Ishikawa (cell line): ENCODE measurements at regions not wholly inside any gene's neighbourhood (a gene's known extent, or its start where the extent isn't known, plus 50 kb on each side); places are given as distances from the start of the nearest gene placed in this dataset.

Experiments used
- CEBPB ChIP-seq: IDR thresholded peaks from 2 replicates; pipeline ENCODE4 v1.6.1; 2012
- CREB1 ChIP-seq: IDR thresholded peaks from 2 replicates; pipeline ENCODE4 v1.6.1; 2012; ENCODE audit warnings: low read depth
- EGR1 ChIP-seq: IDR thresholded peaks from 2 replicates; pipeline ENCODE4 v1.6.1; 2012
- EP300 ChIP-seq: IDR thresholded peaks from 2 replicates; pipeline ENCODE4 v1.6.1; 2012; ENCODE audit warnings: borderline replicate concordance
- FOXM1 ChIP-seq: IDR thresholded peaks from 2 replicates; pipeline ENCODE4 v1.6.1; 2012; ENCODE audit warnings: low read depth, borderline replicate concordance
- NFIC ChIP-seq: IDR thresholded peaks from 2 replicates; pipeline ENCODE4 v1.6.1; 2012
- RAD21 ChIP-seq: IDR thresholded peaks from 2 replicates; pipeline ENCODE4 v1.6.1; 2012; ENCODE audit warnings: low read depth
- TAF1 ChIP-seq: IDR thresholded peaks from 2 replicates; pipeline ENCODE4 v1.6.1; 2012; ENCODE audit warnings: low read depth, mild to moderate bottlenecking
- TCF12 ChIP-seq: IDR thresholded peaks from 2 replicates; pipeline ENCODE4 v1.6.1; 2012; ENCODE audit warnings: low read depth
- TEAD4 ChIP-seq: IDR thresholded peaks from 2 replicates; pipeline ENCODE4 v1.6.1; 2012
- USF1 ChIP-seq: IDR thresholded peaks from 2 replicates; pipeline ENCODE4 v1.6.1; 2012
- YY1 ChIP-seq: IDR thresholded peaks from 2 replicates; pipeline ENCODE4 v1.6.1; 2012; ENCODE audit warnings: low read depth
- ZBTB7A ChIP-seq: IDR thresholded peaks from 2 replicates; pipeline ENCODE4 v1.6.1; 2012; ENCODE audit warnings: low read depth
- TF ChIP-seq, protein P1 (sequence below): IDR thresholded peaks from 2 replicates; pipeline ENCODE4 v1.6.1; 2012
- TF ChIP-seq, protein P2 (sequence below): IDR thresholded peaks from 2 replicates; pipeline ENCODE4 v1.6.1; 2012; ENCODE audit warnings: low read depth, mild to moderate bottlenecking

GRCh38 chr19:8893419-8893818 lies 61.2 kb downstream of the MBD3L1 start:
- no peak for TF ChIP-seq YY1
- TF ChIP-seq CEBPB = no peak
- TF ChIP-seq TEAD4 = no peak
- TF ChIP-seq NFIC = no peak
- TF ChIP-seq, protein P1, sequence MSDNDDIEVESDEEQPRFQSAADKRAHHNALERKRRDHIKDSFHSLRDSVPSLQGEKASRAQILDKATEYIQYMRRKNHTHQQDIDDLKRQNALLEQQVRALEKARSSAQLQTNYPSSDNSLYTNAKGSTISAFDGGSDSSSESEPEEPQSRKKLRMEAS = no peak
- TF ChIP-seq EGR1 = no peak

DNA sequence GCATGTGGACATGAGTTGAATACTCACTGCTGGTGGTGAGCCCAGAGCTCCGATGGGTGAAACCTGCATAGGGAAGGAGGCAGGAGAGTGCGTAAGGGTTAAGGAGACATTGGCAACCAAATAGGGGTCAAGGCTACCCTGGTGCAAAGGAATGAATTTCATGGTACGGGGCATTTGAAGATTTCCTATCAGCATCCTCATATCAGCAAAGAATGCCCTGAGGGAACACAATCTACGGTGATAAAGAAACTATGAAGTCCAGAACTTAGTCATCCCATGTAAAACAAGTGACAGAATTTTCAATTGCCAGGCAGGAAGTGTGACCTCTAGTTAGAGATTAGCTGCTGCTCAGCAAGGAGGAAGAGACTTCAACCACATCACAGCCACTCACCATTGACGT lies 64.9 kb downstream of the MBD3L1 start:
- TF ChIP-seq TCF12 (no peak), TEAD4 (no peak), YY1 (no peak), RAD21 (no peak), FOXM1 (no peak), EP300 (no peak), TAF1 (no peak), CEBPB (no peak)

DNA sequence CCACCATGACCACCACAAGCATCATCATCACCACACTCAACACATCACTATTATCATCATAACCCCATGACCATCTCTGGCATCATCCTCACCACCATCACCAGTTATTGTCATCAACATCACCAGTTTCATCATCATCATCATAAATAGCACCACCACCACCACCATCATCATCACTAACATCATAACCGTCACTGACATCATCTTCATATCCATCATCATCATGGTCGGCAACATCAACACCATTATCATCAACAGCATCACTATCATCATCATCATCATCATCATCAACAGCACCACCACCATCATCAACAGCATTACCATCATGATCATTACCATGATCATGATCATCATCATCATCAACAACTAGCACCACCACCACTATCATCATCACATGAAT lies 67.2 kb downstream of the MBD3L1 start:
- TF ChIP-seq RAD21 (no peak), TCF12 (no peak), CEBPB (no peak), FOXM1 (no peak), ZBTB7A (no peak), YY1 (no peak)
- TF ChIP-seq, protein P1 = no peak

DNA sequence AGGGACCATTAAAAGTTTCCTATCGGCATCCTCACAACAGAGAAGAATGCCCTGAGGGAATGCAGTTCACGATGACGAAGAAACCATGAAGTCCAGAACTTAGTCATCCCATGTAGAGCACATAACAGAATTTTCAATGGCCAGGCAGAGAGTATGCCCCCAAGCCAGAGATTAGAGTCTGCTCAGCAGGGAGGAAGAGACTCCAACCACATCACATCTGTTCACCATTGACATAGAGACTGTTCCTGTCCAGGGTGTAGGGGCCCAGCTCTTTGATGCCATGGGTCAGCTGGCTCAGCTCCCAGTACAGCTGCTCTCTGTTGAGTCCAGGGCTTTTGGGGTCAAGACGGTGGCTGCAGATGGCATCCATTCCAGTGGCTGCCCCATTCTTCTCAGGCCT lies 68.2 kb downstream of the MBD3L1 start:
- TF ChIP-seq USF1 (no peak), TEAD4 (no peak), TCF12 (no peak)

GRCh38 chr19:8902520-8902919 lies 70.3 kb downstream of the MBD3L1 start:
- TF ChIP-seq, protein P1 = no peak
- TF ChIP-seq YY1 = no peak
- TF ChIP-seq, protein P2, sequence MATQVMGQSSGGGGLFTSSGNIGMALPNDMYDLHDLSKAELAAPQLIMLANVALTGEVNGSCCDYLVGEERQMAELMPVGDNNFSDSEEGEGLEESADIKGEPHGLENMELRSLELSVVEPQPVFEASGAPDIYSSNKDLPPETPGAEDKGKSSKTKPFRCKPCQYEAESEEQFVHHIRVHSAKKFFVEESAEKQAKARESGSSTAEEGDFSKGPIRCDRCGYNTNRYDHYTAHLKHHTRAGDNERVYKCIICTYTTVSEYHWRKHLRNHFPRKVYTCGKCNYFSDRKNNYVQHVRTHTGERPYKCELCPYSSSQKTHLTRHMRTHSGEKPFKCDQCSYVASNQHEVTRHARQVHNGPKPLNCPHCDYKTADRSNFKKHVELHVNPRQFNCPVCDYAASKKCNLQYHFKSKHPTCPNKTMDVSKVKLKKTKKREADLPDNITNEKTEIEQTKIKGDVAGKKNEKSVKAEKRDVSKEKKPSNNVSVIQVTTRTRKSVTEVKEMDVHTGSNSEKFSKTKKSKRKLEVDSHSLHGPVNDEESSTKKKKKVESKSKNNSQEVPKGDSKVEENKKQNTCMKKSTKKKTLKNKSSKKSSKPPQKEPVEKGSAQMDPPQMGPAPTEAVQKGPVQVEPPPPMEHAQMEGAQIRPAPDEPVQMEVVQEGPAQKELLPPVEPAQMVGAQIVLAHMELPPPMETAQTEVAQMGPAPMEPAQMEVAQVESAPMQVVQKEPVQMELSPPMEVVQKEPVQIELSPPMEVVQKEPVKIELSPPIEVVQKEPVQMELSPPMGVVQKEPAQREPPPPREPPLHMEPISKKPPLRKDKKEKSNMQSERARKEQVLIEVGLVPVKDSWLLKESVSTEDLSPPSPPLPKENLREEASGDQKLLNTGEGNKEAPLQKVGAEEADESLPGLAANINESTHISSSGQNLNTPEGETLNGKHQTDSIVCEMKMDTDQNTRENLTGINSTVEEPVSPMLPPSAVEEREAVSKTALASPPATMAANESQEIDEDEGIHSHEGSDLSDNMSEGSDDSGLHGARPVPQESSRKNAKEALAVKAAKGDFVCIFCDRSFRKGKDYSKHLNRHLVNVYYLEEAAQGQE = peak; percentile 49; the same call in 1 of the 2 replicates

- no peak for TF ChIP-seq TCF12
- TF ChIP-seq CEBPB = no peak
- TF ChIP-seq, protein P2 = no peak
- TF ChIP-seq TAF1 = no peak
Observed at GRCh38 chr19:8904597-8904996, 72.4 kb downstream of the MBD3L1 start.

DNA sequence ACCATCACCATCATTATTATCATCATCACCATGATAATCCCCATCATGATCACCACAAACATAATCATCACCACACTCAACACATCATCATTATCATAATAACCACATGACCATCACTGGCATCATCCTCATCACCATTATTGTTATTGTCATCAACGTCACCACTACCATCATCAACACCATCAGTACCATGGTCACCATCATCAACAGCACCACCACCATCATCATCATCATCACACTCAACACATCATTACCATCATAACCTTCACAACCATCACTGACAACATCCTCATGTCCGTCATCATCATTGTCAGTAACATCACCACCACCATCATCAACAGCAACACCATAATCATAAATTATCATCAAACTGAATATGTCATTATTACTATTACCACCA lies 73.2 kb downstream of the MBD3L1 start:
- TF ChIP-seq RAD21 (no peak), FOXM1 (no peak), EGR1 (no peak), TCF12 (no peak)

DNA sequence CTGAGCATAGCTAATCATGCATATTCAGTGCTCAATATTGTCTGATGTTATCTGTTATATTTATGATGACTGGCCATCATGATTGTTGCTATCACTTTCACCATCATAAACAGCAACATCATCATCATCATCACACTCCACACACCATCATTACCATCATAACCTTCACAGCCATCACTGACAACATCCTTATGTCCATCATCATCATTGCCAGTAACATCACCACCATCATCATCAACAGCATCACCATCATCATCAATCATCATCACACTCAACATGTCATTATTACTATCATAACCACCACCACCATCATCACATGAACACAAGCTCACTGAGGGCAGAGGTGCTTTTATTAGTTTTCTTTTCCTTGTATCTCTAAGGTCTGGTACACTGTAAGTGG lies 75.9 kb downstream of the MBD3L1 start:
- TF ChIP-seq CREB1 (no peak), ZBTB7A (no peak), CEBPB (no peak), YY1 (no peak), FOXM1 (no peak)
- TF ChIP-seq, protein P1 = no peak
- TF ChIP-seq, protein P2 = no peak
